ENCODE measurements at regions not wholly inside any gene's neighbourhood (a gene's known extent, or its start where the extent isn't known, plus 50 kb on each side); places are given as distances from the start of the nearest gene placed in this dataset.
"Not testable (repeated sequence)": the region's sequence is repeated elsewhere in the genome, so short reads cannot be mapped to it uniquely, and the experiment has no call there.

DNA sequence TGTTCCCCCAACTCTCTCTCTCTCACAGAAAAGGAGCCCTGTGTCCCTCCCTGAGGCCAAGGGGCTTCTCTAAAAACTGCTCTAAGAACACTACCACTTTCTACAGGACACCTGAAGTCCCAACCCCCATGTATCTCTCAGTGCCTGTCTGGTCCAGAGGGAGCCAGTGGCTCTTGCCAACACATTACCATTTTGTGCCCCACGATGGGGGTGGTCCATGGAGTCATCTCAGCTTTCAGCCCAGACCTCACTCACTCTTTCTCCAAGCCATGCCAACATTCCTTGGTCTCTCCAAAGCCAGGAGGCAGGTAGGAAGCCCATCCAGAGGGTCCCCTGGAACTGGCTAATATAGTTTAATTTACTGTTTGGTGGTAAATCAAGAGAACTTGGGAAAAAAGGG is 962.1 kb upstream of the DEFB115 start:
- not testable (repeated sequence) for H3K4me3 ChIP-seq (ENCODE audit: low read depth, low read length)

GRCh38 chr20:30295967-30296366 is 961.5 kb upstream of the DEFB115 start:
- H3K4me3 ChIP-seq (ENCODE audit: low read depth, low read length) = not testable (repeated sequence)

DNA sequence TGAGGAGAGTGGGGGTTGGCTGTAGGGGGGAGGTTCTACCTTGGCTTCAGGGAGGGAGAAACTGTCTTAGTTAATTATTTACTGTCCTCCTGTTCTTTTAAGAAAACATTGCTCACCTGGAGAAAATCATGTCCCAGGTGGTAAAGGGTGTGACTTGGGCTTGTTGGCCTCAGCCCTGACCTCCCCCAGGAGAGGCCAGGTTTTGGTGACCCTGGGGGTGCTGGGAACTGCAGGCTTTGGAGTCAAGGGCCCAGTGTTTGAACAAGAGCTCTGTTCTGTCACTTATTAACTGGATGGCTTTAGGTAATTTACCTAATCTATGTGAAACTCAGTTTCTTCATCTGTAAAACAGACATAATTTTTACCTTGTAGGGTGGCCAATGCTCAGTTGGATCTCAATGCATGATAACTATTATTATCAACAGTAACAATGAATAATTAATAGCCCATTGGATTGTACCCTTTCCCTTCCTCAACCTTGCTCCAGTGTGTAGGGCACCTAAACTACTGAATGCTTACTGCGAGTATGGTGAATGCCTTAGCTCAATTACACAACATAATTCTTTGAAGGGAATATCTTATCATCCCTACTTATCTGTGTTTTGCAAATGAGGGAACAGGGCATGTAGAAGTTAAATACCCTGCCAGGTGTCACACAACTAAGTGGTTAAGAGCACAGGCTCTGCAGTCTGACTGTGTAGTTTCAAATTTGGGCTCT is 959.4 kb upstream of the DEFB115 start:
- not testable (repeated sequence) for H3K4me3 ChIP-seq (ENCODE audit: low read depth, low read length)

DNA sequence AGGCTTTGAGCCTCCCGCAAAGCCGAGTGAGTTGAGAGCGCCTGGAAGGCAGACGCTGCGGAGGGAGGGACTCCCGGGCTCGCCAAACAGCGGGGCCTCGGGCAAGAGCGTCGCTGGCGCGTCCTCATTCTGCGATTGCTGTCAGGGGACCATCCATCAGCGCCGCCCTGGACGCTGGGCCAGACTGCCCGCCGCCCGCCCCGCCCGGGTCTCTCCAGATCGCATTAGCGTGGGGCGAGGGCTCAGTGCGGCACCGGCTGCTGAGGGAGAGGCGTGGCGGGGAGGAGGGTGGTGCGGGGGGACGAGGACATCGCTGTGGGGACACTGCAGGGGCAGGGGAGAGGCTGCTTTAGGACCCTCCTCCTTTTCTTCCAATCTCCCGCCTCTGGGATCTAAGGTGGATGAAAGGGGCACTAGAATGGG is 957.2 kb upstream of the DEFB115 start:
- not testable (repeated sequence) for H3K4me3 ChIP-seq (ENCODE audit: low read depth, low read length)

DNA sequence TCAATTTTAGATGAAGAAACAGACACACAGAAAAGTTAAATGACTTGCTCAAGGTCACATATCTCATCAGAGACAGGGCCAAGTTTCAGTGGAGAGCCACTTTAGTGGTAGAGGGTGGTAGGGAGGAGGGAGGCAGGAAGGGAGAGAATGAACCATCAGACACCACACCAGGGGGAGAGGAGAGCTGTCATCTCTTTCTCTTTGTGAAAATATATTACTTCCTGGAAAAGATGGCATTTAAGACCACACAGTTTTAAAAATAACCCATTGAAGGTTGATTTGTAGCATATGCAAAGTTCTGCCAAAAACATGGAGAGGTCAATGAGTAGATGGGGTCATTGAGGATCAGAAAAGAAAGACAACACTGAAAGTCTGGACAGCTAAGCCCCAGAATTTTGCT is 954.7 kb upstream of the DEFB115 start:
- not testable (repeated sequence) for H3K4me3 ChIP-seq (ENCODE audit: low read depth, low read length)

DNA sequence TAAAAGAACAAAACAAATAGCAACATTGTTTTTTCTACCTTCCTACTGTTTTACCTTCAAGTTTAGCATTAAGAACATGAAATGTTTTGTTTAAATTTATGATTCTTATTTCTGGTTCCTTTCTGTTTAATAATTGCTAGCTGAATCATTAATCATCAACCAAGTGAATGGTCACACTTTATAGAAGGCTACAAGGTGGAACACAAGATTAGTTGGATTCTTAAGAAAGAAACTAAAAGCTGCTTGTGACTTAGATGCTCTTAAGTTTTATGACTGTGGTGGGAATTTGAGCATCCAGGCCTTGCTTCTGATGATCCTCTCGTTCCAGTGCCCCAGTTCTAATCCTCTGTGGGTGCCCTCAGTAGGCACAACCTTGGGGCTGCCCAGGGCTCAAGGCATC is 947.5 kb upstream of the DEFB115 start:
- H3K4me3 ChIP-seq (ENCODE audit: low read depth, low read length) = not testable (repeated sequence)

GRCh38 chr20:30310385-30310784 is 947.1 kb upstream of the DEFB115 start:
- H3K4me3 ChIP-seq (ENCODE audit: low read depth, low read length) = not testable (repeated sequence)

DNA sequence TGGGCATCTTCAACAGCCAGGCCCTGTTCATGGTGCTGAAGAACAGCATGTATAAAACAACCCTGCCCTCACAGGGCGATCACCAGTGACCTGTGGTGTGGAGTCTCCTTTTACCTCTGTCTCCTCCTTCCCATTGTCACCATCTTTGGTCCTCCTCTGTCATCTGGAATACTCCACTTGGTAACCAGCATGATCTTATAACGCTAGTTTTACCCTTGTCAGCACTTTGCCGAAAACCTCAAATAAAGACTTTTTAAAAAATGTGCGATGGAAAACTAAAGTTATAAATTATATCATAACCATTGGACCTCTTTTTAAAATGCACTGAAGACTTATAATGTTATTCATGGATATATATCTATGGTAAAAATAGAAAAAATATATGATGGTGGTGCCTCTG is 945.2 kb upstream of the DEFB115 start:
- H3K4me3 ChIP-seq (ENCODE audit: low read depth, low read length) = not testable (repeated sequence)

DNA sequence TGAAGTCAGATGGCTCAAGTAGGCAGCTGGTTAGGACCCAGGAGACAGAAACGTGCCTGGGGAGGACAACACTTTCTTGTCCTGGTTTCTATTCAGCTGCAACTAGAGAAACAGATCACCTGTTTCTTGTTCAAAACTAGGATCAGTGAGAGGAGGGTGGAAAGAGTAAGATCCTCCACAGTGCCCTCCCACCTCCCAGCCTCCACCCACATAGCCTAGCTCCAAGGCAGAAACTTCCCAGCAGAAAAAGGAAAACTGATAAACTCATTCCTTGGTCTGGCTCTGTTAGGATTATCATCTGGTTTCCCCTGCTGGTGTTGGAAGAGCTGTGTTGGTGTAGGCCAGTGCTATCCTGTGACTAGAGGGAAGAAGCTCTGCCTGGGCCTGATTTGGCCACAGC is 943.8 kb upstream of the DEFB115 start:
- H3K4me3 ChIP-seq (ENCODE audit: low read depth, low read length) = not testable (repeated sequence)

DNA sequence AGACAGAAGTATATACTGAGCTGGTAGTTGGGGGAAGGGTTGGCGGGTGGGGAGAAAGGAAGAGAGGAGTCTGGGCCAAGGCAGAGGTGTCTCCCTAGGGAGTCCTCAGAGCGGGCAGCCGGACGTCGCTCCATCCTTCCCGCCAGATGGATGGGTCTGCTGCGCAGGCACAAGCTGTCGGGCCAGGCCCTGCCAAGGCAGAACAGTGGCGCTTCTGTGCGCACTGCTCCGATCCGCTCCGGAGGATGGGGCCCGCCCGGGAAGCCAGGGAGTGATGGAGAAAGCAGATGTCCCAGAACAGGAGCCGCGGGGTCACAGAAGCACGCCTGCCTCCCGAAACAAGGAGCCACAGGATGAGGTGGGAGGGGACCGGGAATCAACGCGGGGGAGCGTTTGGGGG is 941.4 kb upstream of the DEFB115 start:
- not testable (repeated sequence) for H3K4me3 ChIP-seq (ENCODE audit: low read depth, low read length)

GRCh38 chr20:30316532-30317299 is 940.7 kb upstream of the DEFB115 start:
- H3K4me3 ChIP-seq (ENCODE audit: low read depth, low read length) = not testable (repeated sequence)

DNA sequence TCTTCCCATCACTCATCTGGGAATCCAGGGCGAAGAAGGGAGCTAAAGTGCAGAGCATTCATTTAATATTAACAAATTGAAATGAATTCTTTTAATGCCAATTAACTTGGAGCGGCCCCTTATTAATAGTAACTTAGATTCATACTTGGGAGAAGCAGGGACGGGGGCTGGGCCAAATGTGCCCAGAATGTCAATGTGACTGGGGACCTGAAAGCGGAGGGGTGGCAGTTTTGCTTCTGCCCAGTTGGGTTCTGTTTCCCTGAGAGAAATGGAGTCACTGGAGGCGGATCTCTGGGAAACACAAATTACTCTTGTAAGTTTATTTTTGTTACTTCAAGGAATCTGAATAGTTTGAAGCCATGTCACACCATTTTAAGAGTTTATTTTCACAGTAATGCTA is 923.7 kb upstream of the DEFB115 start:
- H3K4me3 ChIP-seq (ENCODE audit: low read depth, low read length) = not testable (repeated sequence)

GRCh38 chr20:30337556-30337955 is 919.9 kb upstream of the DEFB115 start:
- H3K4me3 ChIP-seq (ENCODE audit: low read depth, low read length) = not testable (repeated sequence)

GRCh38 chr20:30348932-30349331 is 908.5 kb upstream of the DEFB115 start:
- H3K4me3 ChIP-seq (ENCODE audit: low read depth, low read length) = not testable (repeated sequence)

- H3K4me3 ChIP-seq (ENCODE audit: low read depth, low read length) = not testable (repeated sequence)
Measured at GRCh38 chr20:30356854-30357467, 900.5 kb upstream of the DEFB115 start.

GRCh38 chr20:30361756-30362155 is 895.7 kb upstream of the DEFB115 start:
- H3K4me3 ChIP-seq (ENCODE audit: low read depth, low read length) = not testable (repeated sequence)

DNA sequence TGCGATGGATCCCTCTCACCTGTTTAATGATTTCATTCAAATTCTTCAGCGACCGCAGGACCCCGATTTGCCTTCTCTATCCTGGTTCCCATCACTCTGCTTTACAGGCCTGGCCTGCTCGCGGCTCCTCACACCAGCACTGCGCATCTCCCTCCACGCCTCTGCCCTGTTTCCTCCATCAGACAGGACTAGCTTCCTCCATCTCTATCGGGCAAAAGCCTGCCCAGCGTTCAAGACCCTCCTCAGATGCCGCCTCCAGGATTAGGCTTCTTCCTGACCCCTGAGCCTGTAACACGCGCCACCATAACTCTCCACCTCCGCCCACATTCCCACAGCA is 881.1 kb upstream of the DEFB115 start:
- H3K4me3 ChIP-seq (ENCODE audit: low read depth, low read length) = peak overlapping the region; percentile 29

- peak overlapping the region; percentile 79 for H3K4me3 ChIP-seq (ENCODE audit: low read depth, low read length)
Measured at GRCh38 chr20:30376767-30377658, 880.5 kb upstream of the DEFB115 start.

- not testable (repeated sequence) for H3K4me3 ChIP-seq (ENCODE audit: low read depth, low read length)
Measured at GRCh38 chr20:30378317-30378716, 879.1 kb upstream of the DEFB115 start.

GRCh38 chr20:30378721-30379120 is 878.7 kb upstream of the DEFB115 start:
- H3K4me3 ChIP-seq (ENCODE audit: low read depth, low read length) = not testable (repeated sequence)

DNA sequence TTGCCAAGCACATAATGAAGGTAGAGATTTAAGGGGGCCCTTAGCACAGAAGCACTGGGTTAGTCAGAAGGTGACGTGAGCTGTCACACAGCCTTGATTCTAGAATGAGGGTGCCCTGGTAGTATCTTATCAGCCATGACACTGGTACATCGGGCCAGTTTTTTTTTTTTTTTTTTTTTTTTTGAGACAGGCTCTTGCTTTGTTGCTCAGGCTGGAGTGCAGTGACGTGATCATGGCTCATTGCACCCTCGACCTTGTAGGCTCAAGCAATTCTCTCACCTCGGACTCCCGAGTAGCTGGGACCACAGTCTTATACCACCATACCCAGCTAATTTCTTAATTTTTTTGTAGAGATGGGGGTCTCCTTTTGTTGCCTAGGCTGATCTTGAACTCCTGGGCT is 872.6 kb upstream of the DEFB115 start:
- not testable (repeated sequence) for H3K4me3 ChIP-seq (ENCODE audit: low read depth, low read length)

Data from iPS-11a (cell line).